IPS-NIHi11 (cell line): ENCODE measurements at regions not wholly inside any gene's neighbourhood (a gene's known extent, or its start where the extent isn't known, plus 50 kb on each side); places are given as distances from the start of the nearest gene placed in this dataset.
"Not testable (repeated sequence)": the region's sequence is repeated elsewhere in the genome, so short reads cannot be mapped to it uniquely, and the experiment has no call there.

Source experiments
- DNase-seq: peaks from one replicate; pipeline ENCODE4 v3.0.0; 2012; ENCODE audit warnings: mixed read lengths, low spot score

- peak; percentile 46 for DNase-seq
Observed at GRCh38 chr13:50529154-50529882, 314.2 kb downstream of the DLEU7 start.

DNA sequence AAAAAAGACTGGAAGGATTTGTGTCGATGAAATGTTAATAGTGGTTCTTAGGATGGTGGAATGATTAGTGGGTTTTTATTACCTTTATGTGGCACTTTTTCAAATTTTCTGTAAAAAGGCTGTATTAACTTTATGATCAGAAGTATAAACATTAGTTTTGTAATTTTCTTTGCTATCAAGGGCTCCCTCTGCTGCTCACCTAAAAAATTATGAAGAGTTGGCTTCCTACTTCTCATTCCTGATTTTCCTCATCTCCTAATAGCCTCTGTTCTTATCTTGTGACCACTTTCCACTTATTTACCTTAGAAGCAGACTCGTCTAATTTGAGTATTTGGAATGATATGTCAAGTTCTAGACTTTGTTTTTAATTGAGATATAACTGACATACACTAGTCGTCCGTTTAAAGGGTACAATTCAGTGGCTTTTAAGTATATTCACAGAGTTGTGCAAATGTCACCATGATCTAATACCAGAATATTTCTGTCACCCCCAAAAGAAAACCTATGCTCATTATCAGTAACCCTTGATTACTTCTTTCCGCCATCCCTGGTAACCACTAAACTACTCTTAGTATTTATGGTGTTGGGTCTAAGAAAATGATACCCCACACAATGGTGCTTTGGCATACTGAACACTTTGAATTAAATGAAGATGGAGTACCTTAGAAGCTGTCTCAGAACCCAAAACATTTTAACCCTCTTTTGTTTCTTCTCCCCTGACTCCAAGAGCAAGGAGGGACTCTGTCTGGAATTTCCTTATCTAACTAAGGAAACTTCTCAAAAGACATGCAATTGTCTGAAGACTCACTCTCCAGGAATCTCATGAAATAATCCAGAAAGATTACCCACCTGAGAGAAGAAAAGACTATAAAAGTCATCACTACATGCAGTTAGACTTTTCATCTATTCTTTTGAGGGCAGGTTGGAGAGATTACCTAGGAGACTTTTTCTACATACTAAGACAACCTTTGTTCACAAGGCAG, 311.3 kb downstream of the DLEU7 start:
- DNase-seq, result no peak

DNA sequence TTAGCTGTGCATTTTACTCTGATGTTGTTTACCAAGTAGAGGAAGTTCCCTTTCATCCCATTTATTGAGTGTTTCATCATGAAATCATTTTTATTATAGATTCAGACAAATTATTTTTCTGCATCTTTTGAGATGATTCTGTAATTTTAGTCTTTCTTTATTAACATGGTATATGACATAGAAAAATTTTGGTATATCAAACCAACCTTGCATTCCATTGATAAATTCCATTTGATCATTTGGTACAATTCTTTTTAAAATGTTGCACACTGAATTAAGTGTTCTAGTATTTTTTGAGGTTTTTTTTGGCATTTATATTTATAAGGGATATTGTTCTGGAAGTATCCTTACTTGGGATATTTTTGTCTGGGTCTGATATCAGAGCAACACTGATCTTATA, 308.4 kb downstream of the DLEU7 start:
- no peak for DNase-seq

- DNase-seq, result no peak
Observed at GRCh38 chr13:50537029-50537428, 306.5 kb downstream of the DLEU7 start.

- no peak for DNase-seq
Observed at GRCh38 chr13:50539791-50540530, 303.5 kb downstream of the DLEU7 start.

- no peak for DNase-seq
Observed at GRCh38 chr13:50543141-50543540, 300.4 kb downstream of the DLEU7 start.

DNA sequence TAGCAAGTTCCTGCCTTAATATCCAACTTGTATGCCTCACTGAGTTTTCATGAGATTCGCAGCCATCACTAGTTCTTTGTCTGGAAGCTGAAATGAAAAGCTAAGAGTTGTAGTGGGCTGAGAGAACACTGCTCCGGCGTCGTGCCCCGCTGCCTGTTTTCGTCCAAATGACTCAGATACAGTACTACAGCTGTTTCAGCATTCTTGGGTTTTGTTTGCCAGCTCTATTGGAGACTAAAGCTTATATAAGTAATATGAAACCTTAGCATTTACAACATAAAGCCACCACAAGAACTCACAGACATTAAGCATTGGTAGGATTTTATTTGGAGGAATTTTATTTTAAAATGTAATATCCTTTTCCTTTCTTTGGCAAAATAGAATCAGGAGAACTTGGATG, 299.7 kb downstream of the DLEU7 start:
- peak; percentile 24 for DNase-seq

DNA sequence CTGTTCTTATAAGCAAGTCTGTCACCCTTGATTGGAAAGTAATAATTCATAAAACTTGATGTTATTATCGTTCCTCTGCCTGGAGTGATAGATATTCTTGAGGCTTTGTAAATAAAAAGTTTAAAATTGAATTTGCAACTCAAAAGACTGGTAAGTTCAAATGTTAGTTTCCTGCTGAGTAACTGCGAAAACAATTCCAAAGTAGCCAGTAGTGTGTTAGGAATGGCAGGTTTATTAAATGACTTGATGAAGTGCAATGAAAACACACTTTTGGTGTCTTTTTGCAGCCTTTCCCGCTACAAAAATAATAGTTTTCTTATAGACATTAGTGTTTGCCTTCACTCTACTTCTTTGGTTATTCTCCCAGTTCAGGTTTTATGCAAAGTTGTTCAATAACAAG, 299.3 kb downstream of the DLEU7 start:
- DNase-seq, result no peak

GRCh38 chr13:50547175-50547574, 296.3 kb downstream of the DLEU7 start:
- not testable (repeated sequence) for DNase-seq

DNA sequence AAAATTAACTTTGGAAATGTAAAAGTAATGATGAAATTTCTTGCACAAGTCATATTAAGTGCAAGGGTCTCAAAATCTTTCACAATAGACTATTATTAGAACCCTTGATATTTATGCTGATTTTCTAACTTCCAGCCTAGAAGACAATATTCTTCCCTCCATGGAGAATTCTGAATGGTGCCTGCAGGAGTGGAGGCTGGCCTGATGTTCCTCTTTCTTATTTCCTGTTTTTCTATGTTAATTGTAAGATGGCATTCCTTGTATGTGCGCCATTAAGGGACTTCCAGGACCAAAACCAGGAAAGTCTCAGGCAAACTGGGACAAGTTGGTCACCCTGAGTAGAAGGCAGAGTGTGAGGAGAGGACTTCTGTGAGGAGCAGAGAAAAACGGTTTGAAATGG, 294.9 kb downstream of the DLEU7 start:
- DNase-seq, result no peak

DNA sequence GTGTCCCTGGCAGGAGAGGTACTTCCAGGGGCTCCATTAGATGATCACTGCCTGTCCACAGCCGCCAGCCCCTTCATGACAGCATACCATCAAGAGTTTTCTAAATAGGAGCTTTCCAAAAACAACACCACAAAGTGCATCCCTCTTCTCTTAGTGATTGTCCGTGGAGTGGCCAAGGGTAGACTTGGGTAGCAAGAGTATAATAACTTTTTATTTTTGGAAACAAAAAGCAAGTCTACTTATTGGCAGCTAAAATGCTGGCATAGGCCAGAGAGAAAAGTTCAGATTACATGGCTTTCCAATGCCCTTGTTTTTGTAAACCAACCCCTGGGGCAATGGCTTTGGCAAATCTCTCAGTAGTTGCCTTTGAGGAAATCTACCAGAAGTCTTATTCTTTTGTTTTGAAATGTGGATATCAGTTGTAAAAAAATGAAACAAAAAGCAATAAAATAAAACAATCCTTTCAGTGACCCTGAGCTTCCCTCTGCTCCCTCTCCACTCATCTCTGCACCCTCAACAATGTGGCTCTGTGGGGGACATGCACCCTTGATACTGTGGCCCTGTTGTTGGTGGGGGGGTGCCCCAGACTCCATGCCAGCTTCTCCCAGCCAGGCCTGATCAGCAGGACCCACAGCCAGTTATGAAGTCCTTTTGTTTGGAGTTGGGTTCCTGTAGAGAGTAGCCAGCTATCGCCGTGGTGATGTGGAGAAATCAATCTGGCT, 294.1 kb downstream of the DLEU7 start:
- DNase-seq, result no peak

GRCh38 chr13:50550151-50550550, 293.3 kb downstream of the DLEU7 start:
- no peak for DNase-seq

GRCh38 chr13:50552424-50552966, 291.0 kb downstream of the DLEU7 start:
- DNase-seq, result no peak

DNA sequence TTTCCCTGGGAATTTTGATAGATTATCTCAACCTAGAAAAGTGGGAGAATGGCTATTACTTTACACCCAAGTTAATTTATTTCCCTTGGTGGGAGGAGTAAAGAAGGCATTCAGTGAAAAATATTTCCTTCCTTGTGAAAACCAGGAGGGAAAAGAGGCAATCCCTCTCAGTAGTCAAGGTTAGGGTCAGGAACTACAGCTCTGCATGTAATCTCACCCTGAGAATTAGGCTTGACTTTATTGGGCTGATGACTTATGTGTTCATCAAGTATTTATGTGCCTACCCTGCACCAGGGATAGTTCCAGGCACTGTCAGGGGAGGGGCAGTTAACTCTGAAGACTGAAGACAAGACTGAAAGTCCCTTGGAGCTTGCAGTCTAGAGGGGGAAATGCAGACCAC, 281.8 kb downstream of the DLEU7 start:
- DNase-seq, result no peak

GRCh38 chr13:50566646-50567045, 276.8 kb downstream of the DLEU7 start:
- no peak for DNase-seq

- no peak for DNase-seq
Observed at GRCh38 chr13:50572129-50572528, 271.4 kb downstream of the DLEU7 start.

- DNase-seq, result no peak
Observed at GRCh38 chr13:50573066-50573465, 270.4 kb downstream of the DLEU7 start.

- no peak for DNase-seq
Observed at GRCh38 chr13:50574731-50575130, 268.8 kb downstream of the DLEU7 start.

GRCh38 chr13:50575138-50575537, 268.4 kb downstream of the DLEU7 start:
- DNase-seq, result no peak

- no peak for DNase-seq
Observed at GRCh38 chr13:50576156-50576555, 267.3 kb downstream of the DLEU7 start.

GRCh38 chr13:50577806-50578205, 265.7 kb downstream of the DLEU7 start:
- DNase-seq, result no peak
